Kidney (tissue), 13 donors: ENCODE measurements at regions not wholly inside any gene's neighbourhood (a gene's known extent, or its start where the extent isn't known, plus 50 kb on each side); places are given as distances from the start of the nearest gene placed in this dataset.

Source experiments
- DNase-seq, 5 donors: peaks; one replicate each; pipeline ENCODE4 v3.0.0-alpha.2; 2013 to 2020
- FAIRE-seq: peaks from 2 replicates; lab custom pipeline; 2012; peaks lifted over from hg19 to GRCh38; lab: Jason Lieb, UNC
- H3K27ac ChIP-seq, 2 donors: one replicate each; pipeline ENCODE4 v1.7.0; 2013; ENCODE audit warnings: low read depth in 2 of 2, low read length in 2 of 2, inconsistent platforms in 1 of 2
- H3K27me3 ChIP-seq: one replicate; pipeline ENCODE4 v1.7.1; 2013; ENCODE audit warnings: low read length, inconsistent platforms; ENCODE audit not compliant: control insufficient read depth, insufficient read depth
- H3K36me3 ChIP-seq, 3 donors: one replicate each; pipeline versions ENCODE4 v1.7.0 to v1.7.1; 2013; ENCODE audit warnings: low read length in 3 of 3, control low read depth in 1 of 3, inconsistent platforms in 1 of 3; ENCODE audit not compliant: insufficient read depth in 3 of 3, control insufficient read depth in 2 of 3
- H3K4me1 ChIP-seq, 3 donors: one replicate each; pipeline versions ENCODE4 v1.7.0 to v1.7.1; 2013; ENCODE audit warnings: low read length in 3 of 3, inconsistent platforms in 1 of 3, low read depth in 1 of 3; ENCODE audit not compliant: control insufficient read depth in 2 of 3, insufficient read depth in 2 of 3
- H3K4me3 ChIP-seq, 3 donors: one replicate each; pipeline versions ENCODE4 v1.7.0 to v1.8.1; 2013; ENCODE audit warnings: low read length in 3 of 3, control low read depth in 1 of 3, inconsistent platforms in 1 of 3
- H3K9ac ChIP-seq, 3 donors: one replicate each; pipeline versions ENCODE4 v1.7.0 to v1.7.1; 2013; ENCODE audit warnings: low read length in 3 of 3, control low read depth in 1 of 3, inconsistent platforms in 1 of 3
- H3K9me3 ChIP-seq, 3 donors: one replicate each; pipeline versions ENCODE4 v1.7.0 to v1.7.1; 2013; ENCODE audit warnings: low read length in 3 of 3, control low read depth in 1 of 3, inconsistent platforms in 1 of 3; ENCODE audit not compliant: control insufficient read depth in 2 of 3, insufficient read depth in 1 of 3
- CTCF ChIP-seq: IDR thresholded peaks from 3 replicates; pipeline ENCODE4 v1.5.1; 2012; ENCODE audit warnings: mild to moderate bottlenecking, moderate library complexity, borderline replicate concordance; ENCODE audit not compliant: insufficient read depth; ENCODE audit errors: extremely low read depth
- intact Hi-C: fragments of 100-400 bp; cut with DNase I; formaldehyde crosslinking; loops from one replicate; pipeline ENCODE4 v1.11.1; 2022
- donor health status: control.
- donor health status: control.
- donor health status: control.
- donor health status: control.
- donor health status: control.
- donor health status: DM: yes; HTN: yes; CAD: no.
- donor health status: Normal renal cell carcinoma (clear cell type).

- FAIRE-seq = no peak
- no peak overlapping the region for H3K4me3 ChIP-seq
These were observed 113.5 kb upstream of the WWC1 start for GRCh38 chr5:168177831-168178450.

GRCh38 chr5:168179192-168179593, 112.3 kb upstream of the WWC1 start:
- intact Hi-C loops = no loop called here
- H3K27ac ChIP-seq = no peak overlapping the region
- FAIRE-seq = no peak

More at GRCh38 chr5:168177831-168178450, 113.5 kb upstream of the WWC1 start:
- Histone ChIP-seq H3K36me3 (no peaks in the 10 kb centered on the region), H3K27ac (no peak overlapping the region), H3K4me1 (no peaks in the 10 kb centered on the region), H3K27me3 (no peaks in the 10 kb centered on the region), H3K9me3 (no peaks in the 10 kb centered on the region), H3K9ac (no peak overlapping the region)
- TF ChIP-seq CTCF = no peak
- no peak for DNase-seq
- intact Hi-C loops = no loop called here

GRCh38 chr5:168182269-168182668, 109.2 kb upstream of the WWC1 start:
- no peak overlapping the region for H3K4me3 ChIP-seq
- no peak overlapping the region for H3K27ac ChIP-seq
- no peaks in the 10 kb centered on the region for H3K27me3 ChIP-seq
- intact Hi-C loops = no loop called here
- FAIRE-seq (no peak), DNase-seq (no peak)
- H3K9ac ChIP-seq = no peak overlapping the region
- H3K36me3 ChIP-seq = no peaks in the 10 kb centered on the region
- no peak for TF ChIP-seq CTCF
- no peaks in the 10 kb centered on the region for H3K9me3 ChIP-seq
- H3K4me1 ChIP-seq = no peaks in the 10 kb centered on the region

More at GRCh38 chr5:168179192-168179593, 112.3 kb upstream of the WWC1 start:
- TF ChIP-seq CTCF = no peak
- no peak overlapping the region for H3K4me3 ChIP-seq
- no peaks in the 10 kb centered on the region for H3K4me1 ChIP-seq
- H3K36me3 ChIP-seq = no peaks in the 10 kb centered on the region
- H3K27me3 ChIP-seq = no peaks in the 10 kb centered on the region
- DNase-seq = peak in 1 of 5 donors; percentile 55
- H3K9me3 ChIP-seq = no peaks in the 10 kb centered on the region
- H3K9ac ChIP-seq = no peak overlapping the region

GRCh38 chr5:168184103-168184502, 107.3 kb upstream of the WWC1 start:
- no peaks in the 10 kb centered on the region for H3K36me3 ChIP-seq
- intact Hi-C loops = no loop called here
- DNase-seq = no peak
- no peaks in the 10 kb centered on the region for H3K27me3 ChIP-seq
- H3K9me3 ChIP-seq = no peaks in the 10 kb centered on the region
- no peaks in the 10 kb centered on the region for H3K4me1 ChIP-seq
- TF ChIP-seq CTCF = no peak
- H3K27ac ChIP-seq = no peak overlapping the region
- H3K4me3 ChIP-seq = no peak overlapping the region
- no peak overlapping the region for H3K9ac ChIP-seq
- no peak for FAIRE-seq
